ENCODE measurements at regions not wholly inside any gene's neighbourhood (a gene's known extent, or its start where the extent isn't known, plus 50 kb on each side); places are given as distances from the start of the nearest gene placed in this dataset.

DNA sequence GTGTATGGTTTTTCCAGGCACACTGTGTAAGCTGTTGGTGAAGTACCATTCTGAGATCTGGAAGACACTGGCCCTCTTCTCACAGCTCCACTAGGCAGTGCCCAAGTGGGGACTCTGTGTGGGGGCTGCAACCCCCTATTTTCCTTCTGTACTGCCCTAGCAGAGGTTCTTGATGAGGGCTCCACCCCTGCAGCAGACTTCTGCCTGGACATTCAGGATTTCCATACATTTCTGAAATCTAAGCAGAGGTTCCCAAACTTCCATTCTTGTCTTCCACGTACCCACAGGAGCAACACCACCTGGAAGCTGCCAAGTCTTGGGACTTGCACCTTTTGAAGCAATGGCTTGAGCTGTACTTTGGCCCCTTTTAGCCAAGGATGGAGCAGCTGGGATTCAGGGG is 85.2 kb upstream of the PRMT8 start:
- TF ChIP-seq RORB (CRISPR knock-in tag; IDR thresholded peaks at IDR 0.05), result no peak
- TF ChIP-seq, protein P1, sequence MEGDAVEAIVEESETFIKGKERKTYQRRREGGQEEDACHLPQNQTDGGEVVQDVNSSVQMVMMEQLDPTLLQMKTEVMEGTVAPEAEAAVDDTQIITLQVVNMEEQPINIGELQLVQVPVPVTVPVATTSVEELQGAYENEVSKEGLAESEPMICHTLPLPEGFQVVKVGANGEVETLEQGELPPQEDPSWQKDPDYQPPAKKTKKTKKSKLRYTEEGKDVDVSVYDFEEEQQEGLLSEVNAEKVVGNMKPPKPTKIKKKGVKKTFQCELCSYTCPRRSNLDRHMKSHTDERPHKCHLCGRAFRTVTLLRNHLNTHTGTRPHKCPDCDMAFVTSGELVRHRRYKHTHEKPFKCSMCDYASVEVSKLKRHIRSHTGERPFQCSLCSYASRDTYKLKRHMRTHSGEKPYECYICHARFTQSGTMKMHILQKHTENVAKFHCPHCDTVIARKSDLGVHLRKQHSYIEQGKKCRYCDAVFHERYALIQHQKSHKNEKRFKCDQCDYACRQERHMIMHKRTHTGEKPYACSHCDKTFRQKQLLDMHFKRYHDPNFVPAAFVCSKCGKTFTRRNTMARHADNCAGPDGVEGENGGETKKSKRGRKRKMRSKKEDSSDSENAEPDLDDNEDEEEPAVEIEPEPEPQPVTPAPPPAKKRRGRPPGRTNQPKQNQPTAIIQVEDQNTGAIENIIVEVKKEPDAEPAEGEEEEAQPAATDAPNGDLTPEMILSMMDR (IDR thresholded peaks at IDR 0.05), result no peak
- no peak for TF ChIP-seq ZNF416 (CRISPR knock-in tag; IDR thresholded peaks at IDR 0.05)
- TF ChIP-seq NR3C1 (CRISPR knock-in tag; conservative IDR thresholded peaks at IDR 0.05; ENCODE audit: low read depth), result no peak
- TF ChIP-seq, protein P2, sequence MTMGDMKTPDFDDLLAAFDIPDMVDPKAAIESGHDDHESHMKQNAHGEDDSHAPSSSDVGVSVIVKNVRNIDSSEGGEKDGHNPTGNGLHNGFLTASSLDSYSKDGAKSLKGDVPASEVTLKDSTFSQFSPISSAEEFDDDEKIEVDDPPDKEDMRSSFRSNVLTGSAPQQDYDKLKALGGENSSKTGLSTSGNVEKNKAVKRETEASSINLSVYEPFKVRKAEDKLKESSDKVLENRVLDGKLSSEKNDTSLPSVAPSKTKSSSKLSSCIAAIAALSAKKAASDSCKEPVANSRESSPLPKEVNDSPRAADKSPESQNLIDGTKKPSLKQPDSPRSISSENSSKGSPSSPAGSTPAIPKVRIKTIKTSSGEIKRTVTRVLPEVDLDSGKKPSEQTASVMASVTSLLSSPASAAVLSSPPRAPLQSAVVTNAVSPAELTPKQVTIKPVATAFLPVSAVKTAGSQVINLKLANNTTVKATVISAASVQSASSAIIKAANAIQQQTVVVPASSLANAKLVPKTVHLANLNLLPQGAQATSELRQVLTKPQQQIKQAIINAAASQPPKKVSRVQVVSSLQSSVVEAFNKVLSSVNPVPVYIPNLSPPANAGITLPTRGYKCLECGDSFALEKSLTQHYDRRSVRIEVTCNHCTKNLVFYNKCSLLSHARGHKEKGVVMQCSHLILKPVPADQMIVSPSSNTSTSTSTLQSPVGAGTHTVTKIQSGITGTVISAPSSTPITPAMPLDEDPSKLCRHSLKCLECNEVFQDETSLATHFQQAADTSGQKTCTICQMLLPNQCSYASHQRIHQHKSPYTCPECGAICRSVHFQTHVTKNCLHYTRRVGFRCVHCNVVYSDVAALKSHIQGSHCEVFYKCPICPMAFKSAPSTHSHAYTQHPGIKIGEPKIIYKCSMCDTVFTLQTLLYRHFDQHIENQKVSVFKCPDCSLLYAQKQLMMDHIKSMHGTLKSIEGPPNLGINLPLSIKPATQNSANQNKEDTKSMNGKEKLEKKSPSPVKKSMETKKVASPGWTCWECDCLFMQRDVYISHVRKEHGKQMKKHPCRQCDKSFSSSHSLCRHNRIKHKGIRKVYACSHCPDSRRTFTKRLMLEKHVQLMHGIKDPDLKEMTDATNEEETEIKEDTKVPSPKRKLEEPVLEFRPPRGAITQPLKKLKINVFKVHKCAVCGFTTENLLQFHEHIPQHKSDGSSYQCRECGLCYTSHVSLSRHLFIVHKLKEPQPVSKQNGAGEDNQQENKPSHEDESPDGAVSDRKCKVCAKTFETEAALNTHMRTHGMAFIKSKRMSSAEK (CRISPR knock-in tag; IDR thresholded peaks at IDR 0.05; ENCODE audit: borderline replicate concordance), result no peak
- TF ChIP-seq, protein P3, sequence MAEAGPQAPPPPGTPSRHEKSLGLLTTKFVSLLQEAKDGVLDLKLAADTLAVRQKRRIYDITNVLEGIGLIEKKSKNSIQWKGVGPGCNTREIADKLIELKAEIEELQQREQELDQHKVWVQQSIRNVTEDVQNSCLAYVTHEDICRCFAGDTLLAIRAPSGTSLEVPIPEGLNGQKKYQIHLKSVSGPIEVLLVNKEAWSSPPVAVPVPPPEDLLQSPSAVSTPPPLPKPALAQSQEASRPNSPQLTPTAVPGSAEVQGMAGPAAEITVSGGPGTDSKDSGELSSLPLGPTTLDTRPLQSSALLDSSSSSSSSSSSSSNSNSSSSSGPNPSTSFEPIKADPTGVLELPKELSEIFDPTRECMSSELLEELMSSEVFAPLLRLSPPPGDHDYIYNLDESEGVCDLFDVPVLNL (CRISPR knock-in tag; IDR thresholded peaks at IDR 0.05; ENCODE audit: borderline replicate concordance, low read depth), result no peak
- no peak for TF ChIP-seq IRF2 (CRISPR knock-in tag; IDR thresholded peaks at IDR 0.05; ENCODE audit: borderline replicate concordance, low read depth)

Data from WTC11 (cell line).